ENCODE measurements at regions not wholly inside any gene's neighbourhood (a gene's known extent, or its start where the extent isn't known, plus 50 kb on each side); places are given as distances from the start of the nearest gene placed in this dataset.
"Not testable (repeated sequence)": the region's sequence is repeated elsewhere in the genome, so short reads cannot be mapped to it uniquely, and the experiment has no call there.

DNA sequence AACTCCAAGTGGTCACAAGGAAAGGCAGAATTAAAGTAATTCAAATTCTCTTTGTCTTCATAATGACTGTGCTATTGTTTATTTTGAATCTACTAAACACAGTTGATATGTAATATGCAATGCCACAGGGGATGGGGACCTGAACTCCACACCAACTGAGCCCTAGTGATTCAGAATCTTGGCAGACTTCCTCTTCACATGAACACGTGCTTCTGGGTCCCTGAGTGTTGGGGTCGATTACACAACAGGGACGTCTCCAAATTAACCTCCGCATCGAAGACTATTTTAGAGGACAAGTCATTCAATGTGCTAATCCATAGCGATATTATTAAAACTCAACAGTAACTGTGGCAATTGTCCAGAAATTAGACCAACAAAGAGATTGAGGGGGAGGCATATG lies 95.3 kb upstream of the CARD11 start:
- DNase-seq, result no peak

DNA sequence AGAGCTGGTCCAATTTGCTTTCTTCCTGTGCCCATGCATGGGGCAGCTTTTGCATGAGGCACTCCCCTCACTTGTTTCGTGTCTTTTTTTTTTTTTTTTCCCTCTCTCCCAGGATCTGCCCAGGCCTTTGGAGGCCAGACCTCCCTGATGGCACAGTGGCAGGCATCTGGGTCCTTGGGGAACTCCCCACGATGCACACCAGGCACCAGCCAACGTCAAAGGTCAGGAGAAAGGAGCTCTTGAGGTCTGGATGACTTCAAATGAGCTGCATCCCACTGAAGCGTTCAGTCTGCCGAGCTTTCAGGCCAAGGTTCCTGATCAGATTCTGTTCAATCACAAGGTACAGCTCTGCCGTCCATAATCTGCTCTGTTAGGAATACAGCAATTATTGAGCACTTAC lies 97.2 kb upstream of the CARD11 start:
- DNase-seq, result no peak

DNA sequence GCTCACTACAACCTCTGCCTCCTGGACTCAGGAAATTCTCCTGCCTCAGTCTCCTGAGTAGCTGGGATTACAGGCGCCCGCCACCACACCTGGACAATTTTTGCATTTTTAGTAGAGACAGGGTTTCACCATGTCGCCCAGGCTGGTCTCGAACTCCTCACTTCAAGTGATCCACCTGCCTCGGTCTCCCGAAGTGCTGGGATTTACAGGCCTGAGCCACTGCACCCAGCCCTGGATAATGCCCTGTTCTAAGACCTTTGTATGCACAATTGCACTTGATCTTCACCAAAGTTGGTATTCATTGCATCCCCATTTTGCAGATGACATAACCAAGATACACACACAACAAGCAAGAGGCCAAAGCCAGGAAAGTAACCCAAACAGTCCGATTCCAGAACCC lies 97.7 kb upstream of the CARD11 start:
- no peak for DNase-seq

DNA sequence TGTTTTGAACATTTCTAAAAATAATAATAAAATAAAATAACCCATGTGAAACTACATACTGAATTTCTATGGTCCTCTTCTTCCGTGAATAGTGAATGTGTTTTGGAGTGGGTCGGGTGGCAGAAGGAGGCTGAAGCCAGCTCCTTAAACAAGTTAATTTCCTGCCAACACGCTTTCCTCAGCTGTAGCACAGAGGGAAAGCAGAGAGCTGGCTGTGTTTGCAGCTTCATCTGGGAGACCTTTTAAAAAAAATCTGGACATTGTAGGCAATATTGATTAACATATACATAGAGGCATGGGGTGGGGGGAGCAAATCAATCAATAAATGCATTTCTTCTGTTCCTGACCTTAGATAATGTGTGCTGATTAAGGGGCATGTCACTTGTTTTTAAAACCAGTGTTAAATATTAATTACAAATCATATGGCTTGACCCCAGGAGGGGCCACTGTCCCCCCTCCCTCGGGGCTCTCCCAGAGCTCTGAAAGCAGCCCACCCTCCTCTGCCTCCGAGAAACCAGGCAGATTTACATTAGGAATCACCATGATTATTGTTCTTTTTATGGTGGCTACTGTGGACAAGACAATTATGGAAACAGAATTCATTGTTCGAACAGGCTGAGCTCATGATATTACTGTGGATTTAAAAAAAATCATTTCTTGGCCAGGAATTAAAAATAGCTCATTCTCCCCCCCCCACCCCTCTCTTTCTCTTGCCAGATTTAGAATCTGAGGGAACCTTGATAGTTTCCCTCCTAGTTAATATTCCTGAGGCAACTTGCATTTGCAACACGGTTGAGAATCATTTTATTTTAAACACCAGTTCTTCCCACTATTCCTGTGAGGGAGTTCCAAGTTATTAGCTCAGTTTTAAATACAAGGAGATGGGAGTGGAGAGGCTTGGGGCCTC lies 100.5 kb upstream of the CARD11 start:
- DNase-seq, result no peak

DNA sequence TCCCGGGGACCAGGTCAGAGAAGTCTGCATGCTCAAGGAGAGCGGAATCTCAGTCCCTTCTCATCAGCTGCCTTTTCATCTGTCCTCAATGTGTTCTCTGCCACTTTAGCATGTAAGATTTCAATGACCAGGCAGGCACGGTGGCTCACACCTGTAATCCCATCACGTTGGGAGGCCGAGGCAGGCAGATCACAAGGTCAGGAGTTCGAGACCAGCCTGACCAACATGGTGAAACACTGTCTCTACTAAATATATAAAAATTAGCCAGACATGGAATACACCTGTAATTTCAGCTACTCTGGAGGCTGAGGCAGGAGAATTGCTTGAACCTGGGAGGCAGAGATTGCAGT lies 101.1 kb upstream of the CARD11 start:
- not testable (repeated sequence) for DNase-seq

DNA sequence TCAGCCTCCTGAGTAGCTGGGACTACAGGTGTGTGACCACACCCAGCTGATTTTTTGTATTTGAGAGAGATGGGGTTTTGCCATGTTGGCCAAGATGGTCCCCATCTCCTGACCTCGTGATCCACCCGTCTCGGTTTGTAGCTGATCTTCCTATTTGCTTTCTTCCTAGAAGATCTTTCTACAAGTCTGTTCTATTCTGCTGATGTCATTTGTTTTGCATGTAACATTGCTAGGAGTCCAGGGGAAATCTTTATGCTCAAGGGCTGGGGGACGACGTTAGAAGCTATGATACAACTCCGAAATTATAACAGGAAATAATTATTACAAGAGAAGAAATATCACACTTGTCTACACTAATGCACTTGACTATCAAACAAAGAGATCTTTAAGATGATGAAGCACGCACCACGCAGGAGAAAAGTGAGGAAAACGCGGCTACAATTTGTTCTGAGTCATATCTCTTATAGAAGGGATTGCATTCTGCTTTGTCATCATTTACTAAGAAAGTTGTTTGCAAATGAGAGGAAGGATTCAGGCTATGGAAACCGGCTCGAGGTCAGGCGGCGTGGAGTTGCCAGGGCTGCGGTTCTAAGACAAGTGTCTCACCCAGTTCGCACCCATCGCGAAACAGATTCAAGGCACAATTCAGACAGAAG lies 103.0 kb upstream of the CARD11 start:
- DNase-seq, result peak; percentile 70

DNA sequence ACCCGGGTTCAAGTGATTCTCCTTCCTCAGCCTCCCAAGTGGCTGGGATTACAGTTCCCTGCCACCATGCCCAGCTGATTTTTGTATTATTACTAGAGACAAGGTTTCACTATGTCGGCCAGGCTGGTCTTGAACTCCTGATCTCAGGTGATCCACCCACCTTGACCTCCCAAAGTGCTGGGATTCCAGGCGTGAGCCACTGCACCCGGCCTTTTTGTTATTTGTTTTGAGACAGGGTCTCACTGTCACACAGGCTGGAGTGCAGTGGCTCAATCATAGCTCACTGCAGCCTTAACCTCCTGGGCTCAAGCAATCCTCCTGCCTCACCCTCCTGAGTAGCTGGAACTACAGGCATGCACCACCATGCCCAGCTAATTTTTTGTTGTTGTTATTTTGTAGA lies 104.8 kb upstream of the CARD11 start:
- not testable (repeated sequence) for DNase-seq

DNA sequence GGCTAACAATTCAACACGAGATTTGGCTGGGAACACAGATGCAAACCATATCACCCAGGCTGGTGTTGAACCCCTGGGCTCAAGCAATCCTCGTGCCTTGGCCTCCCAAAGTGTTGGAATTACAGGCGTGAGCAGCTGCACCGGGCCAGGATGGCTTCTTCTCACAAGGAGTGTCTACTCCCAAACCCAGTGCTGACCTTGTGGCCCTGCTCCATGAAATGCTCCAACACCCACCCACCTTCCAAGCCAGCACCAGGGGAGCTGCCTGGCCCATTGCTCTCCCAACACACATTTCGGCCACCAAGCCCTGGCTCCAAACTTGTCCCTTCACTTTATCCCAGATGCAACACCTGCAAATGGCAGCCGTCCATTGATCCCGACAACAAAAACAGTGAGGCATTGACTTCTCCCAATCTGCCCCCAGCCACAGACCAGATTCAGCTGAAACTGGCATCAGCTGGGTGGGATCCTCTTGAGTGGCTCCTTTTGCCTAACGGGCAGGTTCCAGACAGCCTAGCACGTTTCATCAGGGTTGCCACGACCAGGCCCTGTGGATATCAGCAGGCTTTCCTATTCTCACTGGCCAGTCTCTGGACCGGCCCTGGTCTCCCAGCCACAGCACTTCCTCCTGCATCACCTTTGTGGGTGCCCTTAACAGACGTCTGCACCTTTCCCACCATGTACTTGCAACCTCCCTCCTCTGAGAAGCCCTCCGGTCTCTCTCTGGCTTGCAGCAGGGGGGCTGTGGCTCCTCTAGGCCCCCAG lies 105.7 kb upstream of the CARD11 start:
- DNase-seq, result no peak

DNA sequence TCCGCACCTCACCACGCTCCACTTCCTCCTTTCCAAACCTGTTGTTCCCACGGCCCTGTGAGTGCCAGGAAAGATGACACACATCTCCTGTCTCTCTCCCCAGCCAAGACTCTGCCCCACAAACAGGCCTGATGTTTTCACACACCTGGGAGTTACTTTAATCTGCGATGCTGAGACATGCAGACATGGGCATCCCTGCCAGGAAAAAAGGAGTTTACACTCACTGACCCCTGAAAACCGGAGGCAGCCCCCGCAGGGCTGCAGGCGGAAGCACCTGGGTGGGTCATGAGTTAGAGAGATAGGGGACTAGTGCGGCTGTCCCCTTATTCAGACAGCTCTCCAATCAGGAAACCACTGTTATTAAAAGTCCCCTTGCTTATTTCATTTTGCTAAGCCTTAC lies 106.4 kb upstream of the CARD11 start:
- no peak for DNase-seq

DNA sequence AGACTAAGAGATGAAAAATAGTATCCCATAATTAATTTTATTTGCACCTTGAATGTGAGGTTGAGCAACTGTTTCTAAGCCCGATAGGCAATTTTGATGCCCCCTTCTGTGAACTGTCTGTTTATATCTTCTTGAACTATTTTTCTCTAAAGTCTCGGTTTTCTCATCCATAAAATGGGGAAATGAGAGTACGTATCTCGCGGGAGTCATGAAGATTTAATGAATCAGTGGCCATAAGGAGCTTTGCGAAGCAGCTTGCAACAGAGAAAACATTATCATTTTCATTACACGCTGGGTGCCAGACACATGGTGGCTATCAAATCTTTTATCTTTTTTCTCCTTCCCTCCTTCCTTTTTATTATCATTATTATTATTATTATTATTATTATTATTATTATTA lies 108.1 kb upstream of the CARD11 start:
- DNase-seq, result no peak

DNA sequence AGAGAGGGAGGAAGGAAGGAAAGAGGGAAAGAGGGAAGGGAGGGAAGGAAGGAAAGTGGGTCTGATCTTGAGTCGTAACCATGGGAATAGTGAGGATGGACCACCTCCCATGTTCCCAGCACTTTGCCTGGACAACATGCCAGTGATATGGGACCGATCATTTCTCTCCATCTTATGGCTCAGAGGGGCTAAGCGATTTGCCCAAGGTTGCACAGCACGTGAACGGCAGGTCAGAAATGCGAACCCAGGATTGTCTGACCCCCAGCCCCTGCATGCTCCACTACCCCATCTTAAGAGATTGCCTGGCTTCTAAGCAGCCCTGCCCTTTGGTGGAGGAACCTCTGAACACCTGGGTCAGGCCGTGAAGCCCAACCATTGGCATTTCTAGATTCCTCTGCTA lies 109.0 kb upstream of the CARD11 start:
- no peak for DNase-seq

DNA sequence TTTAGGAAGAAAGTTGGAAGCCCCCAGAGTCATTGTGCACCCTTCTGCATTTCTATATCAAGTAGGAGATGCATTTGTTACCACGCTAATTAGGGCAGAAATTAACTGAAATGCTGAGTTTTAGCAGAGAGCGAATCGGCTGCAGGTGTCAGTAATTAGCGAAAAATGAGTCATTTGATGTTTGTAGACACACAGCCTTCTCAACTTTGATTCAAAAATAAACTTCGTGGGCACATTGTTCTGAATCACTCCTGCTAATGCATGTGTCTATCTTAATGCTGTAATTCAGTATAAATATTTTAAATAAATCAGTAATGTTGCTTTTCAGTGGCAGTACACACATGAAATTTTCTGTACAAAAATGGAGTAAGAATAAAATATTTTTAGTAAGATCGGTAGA lies 109.5 kb upstream of the CARD11 start:
- DNase-seq, result no peak

DNA sequence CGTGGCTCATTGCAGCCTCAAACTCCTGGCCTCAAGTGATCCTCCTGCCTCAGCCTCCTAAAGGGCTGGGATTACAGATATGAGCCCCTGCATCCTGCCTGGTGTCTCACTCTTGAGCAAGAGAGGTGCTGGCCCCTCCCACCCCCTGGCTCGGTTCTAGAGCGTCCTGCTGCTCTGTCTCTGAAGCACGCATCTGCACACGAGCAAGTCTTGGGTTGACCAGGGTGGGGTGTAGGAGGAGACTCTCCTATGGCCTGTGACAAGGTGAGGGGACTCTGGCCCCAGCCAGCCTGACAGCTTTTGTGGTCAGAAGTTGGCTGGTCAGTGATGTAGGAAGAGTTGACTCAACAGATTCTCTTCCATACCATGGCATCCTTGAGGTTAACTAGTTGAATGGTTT lies 110.7 kb upstream of the CARD11 start:
- no peak for DNase-seq

DNA sequence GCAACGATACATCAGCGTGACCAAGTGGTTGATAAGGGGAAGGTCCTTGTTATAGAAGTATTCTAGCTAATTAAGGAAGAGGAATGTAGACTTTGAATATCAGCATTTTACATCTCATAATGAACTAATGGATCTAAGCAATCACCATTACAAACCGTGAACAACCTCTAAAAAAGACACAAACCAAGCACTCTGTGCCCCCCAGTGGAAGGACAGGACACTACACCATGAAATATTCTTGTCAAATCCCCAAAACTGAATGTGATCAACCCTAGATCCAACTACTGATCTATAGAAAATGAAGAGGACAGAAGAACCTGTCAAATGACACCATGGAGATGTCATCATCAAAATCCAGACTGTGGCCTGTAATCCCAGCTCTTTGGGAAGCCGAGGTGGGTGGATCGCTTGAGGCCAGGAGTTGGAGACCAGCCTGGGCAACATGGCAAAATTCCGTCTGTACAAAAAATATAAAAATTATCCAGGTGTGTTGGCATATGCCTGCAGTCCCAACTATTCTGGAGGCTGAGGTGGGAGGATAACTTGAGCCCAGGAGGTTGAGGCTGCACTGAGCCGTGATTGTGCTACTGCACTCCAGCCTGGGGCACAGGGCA lies 111.3 kb upstream of the CARD11 start:
- DNase-seq, result peak; percentile 81

DNA sequence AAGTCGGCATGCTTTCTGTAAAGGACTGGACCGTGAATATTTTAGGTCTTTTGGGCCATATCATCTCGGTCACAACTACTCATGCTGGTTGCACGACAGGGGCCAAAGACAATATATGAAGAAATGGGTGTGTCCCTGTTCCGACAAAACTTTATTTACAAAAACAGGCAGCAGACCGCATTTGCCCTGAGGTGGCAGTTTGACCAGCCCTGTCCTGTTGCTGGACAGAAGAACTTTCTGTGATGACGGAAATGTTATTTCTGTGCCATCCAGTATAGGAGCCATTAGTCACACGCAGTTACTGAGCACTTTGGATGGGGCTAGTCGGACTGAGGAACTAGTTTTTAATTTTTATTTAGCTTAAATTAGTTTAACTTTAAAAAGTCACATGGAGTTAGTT lies 112.8 kb upstream of the CARD11 start:
- DNase-seq, result no peak

DNA sequence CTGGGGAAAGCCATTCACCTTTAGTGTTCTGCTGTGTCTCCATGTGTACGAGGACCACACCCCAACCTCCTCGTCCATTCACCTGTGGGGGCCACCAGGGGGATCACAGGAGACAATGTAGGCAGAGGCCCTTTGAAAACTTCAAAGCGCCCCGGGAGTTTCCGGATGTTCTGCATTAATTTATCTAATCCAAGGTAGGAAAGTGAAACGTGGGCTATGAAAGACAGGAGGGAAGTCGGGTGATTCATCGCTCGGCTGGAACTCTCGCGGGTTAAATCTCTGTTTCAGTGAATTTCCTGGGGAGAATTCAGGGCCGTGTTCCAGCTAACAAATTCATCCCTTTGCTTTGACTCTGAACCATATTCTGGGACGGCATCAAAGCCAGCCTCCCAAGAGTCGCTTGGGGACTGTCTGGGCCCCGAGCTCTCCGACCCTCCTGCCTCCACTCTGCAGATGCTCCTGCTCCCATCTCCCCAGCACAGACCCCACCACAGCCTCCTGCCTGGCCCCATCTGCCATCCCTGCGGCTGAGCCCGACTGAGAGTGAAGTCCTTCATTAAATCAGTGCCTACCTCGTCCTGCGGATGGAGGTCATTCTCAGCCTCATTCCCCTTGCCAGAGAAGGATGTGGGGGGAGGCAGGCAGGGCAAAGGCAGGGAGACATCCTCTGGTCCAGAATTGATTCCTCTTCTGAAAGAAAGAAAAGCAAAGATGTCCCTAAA lies 114.1 kb upstream of the CARD11 start:
- no peak for DNase-seq

DNA sequence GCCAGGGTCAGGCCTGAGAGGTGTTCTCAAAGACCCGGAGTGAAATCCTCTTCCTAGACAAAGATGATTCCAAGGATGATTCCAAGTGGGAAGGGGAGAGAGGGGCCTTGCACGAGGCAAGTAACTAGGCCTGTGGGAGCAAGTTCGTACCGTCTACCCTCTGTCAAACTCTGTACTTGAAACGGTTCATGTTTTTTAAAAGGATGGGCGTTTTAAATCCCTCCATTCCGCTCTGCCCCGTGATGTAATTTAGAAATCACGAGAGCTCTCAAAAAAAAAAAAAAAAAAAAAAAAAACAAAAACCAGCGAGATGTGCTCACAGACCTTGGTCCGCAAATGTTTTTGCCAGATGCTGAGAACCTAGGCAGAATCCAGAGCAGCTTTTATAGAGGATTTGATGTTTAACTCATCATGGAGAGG lies 114.7 kb upstream of the CARD11 start:
- DNase-seq, result no peak

DNA sequence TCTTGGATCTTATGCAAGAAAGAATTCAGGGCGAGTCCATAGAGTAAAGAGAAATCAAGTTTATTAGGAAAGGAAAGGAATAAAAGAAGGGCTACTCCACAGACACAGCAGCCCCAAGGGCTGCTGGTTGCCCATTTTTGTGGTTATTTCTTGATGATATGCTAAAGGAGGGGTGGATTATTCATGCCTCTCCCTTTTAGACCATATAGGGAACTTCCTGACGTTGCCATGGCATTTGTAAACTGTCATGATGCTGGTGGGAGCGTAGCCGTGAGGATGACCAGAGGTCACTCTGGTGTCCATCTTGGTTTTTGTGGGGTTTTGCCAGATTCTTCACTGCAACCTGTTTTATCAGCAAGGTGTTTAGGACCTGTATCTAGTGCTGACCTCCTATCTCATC lies 115.4 kb upstream of the CARD11 start:
- no peak for DNase-seq

DNA sequence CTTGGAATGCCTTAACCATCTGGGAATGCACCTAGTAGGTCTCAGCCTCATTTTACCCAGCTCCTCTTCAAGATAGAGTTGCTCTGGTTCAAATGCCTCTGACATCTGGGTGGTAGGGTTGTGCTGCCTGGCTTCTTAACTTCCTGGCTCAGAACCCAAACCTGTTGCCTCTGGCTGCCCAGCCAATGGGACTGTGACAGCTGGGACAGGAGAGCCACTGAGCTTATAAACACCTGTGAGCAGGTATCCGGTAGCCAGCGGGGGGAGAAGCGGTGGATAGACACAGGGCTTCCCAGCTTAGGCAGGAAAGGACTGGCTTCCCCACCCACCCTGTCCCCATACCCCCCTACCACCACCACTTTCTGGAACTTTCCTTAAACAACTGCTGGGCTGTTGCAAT lies 115.8 kb upstream of the CARD11 start:
- DNase-seq, result no peak

DNA sequence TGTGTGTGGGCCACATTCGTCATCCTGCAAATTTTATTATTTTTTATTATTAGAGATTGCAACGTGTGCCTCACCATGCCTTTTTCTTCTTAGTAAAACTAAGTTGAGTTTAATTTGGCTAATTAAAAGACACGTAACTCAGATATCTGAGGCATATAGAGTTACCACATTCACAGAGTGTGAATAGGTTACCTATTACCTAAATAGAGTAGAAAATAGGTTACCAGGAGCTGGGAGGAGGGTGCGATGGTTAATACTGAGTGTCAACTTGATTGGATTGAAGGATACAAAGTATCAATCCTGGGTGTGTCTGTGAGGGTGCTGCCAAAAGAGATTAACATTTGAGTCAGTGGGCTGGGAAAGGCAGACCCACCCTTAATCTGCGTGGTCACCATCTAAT lies 116.3 kb upstream of the CARD11 start:
- not testable (repeated sequence) for DNase-seq

DNA sequence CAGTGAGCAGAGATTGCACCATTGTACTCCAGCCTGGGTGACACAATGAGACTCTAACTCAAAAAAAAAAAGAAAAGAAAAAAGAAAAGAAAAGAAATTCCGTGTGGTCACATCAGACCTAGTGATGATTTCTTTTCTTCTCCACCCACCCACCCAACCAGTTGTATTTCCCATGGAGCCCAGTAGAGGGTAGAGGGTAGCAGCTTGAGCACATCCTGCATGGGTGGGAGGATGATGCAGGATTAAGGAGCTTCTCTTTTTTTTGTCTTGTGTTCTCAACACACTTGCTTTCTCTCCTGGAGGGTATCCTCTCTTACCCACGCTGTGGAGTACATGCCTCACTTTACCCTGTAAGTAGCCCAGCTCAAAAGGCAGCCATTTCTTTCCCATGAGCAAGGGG lies 118.6 kb upstream of the CARD11 start:
- peak; percentile 56 for DNase-seq

DNA sequence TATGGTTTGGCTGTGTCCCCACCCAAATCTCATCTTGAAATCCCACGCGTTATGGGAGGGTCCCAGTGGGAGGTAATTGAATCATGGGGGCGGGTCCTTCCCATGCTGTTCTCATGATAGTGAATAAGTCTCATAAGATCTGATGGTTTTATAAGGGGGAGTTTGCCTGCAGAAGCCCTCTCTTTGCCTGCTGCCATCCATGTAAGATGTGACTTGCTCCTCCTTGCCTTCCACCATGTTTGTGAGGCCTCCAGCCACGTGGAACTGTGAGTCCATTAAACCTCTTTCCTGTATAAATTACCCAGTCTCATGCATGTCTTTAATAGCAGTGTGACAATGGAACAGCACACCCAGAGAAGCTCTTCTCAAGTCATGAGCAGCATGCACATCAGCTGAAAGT lies 119.1 kb upstream of the CARD11 start:
- DNase-seq, result not testable (repeated sequence)

DNA sequence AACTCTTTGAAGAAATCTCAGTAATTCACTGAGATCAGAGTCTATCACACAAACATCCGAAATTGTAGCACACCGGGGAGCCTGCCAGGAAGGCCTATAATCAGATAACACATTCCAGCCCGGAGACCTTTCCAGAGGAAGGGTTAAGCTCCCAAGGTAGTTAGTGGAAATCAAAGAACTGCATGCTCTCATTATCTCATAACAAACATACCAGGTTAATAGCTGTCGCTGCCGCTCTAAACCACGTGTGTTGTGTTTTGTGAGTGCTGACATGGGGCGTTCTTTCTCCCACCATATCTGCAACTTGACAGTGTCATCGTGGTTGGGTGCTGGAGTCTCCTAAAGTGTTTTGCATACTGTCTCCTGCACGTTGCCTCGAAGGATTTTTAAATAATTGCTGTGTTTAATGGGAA lies 120.7 kb upstream of the CARD11 start:
- DNase-seq, result no peak
